ENCODE measurements at regions not wholly inside any gene's neighbourhood (a gene's known extent, or its start where the extent isn't known, plus 50 kb on each side); places are given as distances from the start of the nearest gene placed in this dataset.

- DNase-seq (ENCODE audit: low read depth, low spot score), result no peak
- H3K27ac ChIP-seq, result no peak overlapping the region
These were observed 318.0 kb upstream of the PUM3 start for GRCh38 chr9:3161912-3162311.

GRCh38 chr9:3157011-3157410 lies 313.1 kb upstream of the PUM3 start:
- H3K27ac ChIP-seq, result no peak overlapping the region
- DNase-seq (ENCODE audit: low read depth, low spot score), result no peak

GRCh38 chr9:3151672-3152576 lies 308.0 kb upstream of the PUM3 start:
- no peak for DNase-seq (ENCODE audit: low read depth, low spot score)
- no peak overlapping the region for H3K27ac ChIP-seq

GRCh38 chr9:3150074-3150473 lies 306.2 kb upstream of the PUM3 start:
- no peak for DNase-seq (ENCODE audit: low read depth, low spot score)
- H3K27ac ChIP-seq, result no peak overlapping the region

- H3K27ac ChIP-seq, result no peak overlapping the region
- DNase-seq (ENCODE audit: low read depth, low spot score), result no peak
These were observed 294.6 kb upstream of the PUM3 start for GRCh38 chr9:3138231-3139229.

GRCh38 chr9:3137347-3137695 lies 293.4 kb upstream of the PUM3 start:
- no peak overlapping the region for H3K27ac ChIP-seq
- DNase-seq (ENCODE audit: low read depth, low spot score), result no peak

- DNase-seq (ENCODE audit: low read depth, low spot score), result no peak
These were observed 292.9 kb upstream of the PUM3 start for GRCh38 chr9:3136686-3137346.

GRCh38 chr9:3136230-3136629 lies 292.3 kb upstream of the PUM3 start:
- no peak for DNase-seq (ENCODE audit: low read depth, low spot score)
- no peak overlapping the region for H3K27ac ChIP-seq

More at GRCh38 chr9:3136686-3137346, 292.9 kb upstream of the PUM3 start:
- H3K27ac ChIP-seq, result no peak overlapping the region

- no peak overlapping the region for H3K27ac ChIP-seq
- no peak for DNase-seq (ENCODE audit: low read depth, low spot score)
These were observed 283.7 kb upstream of the PUM3 start for GRCh38 chr9:3127564-3127963.

GRCh38 chr9:3125602-3126405 lies 281.9 kb upstream of the PUM3 start:
- DNase-seq (ENCODE audit: low read depth, low spot score), result no peak
- no peak overlapping the region for H3K27ac ChIP-seq

- no peak for DNase-seq (ENCODE audit: low read depth, low spot score)
- H3K27ac ChIP-seq, result no peak overlapping the region
These were observed 280.1 kb upstream of the PUM3 start for GRCh38 chr9:3124001-3124400.

- DNase-seq (ENCODE audit: low read depth, low spot score), result no peak
- H3K27ac ChIP-seq, result no peak overlapping the region
These were observed 274.2 kb upstream of the PUM3 start for GRCh38 chr9:3118081-3118480.

- no peak overlapping the region for H3K27ac ChIP-seq
- no peak for DNase-seq (ENCODE audit: low read depth, low spot score)
These were observed 255.8 kb upstream of the PUM3 start for GRCh38 chr9:3099646-3100045.

- no peak for DNase-seq (ENCODE audit: low read depth, low spot score)
- no peak overlapping the region for H3K27ac ChIP-seq
These were observed 244.3 kb upstream of the PUM3 start for GRCh38 chr9:3088219-3088618.

GRCh38 chr9:3087697-3088096 lies 243.8 kb upstream of the PUM3 start:
- no peak overlapping the region for H3K27ac ChIP-seq
- no peak for DNase-seq (ENCODE audit: low read depth, low spot score)

- no peak for DNase-seq (ENCODE audit: low read depth, low spot score)
- H3K27ac ChIP-seq, result no peak overlapping the region
These were observed 237.1 kb upstream of the PUM3 start for GRCh38 chr9:3080951-3081350.

- DNase-seq (ENCODE audit: low read depth, low spot score), result peak; percentile 27
- no peak overlapping the region for H3K27ac ChIP-seq
These were observed 230.4 kb upstream of the PUM3 start for GRCh38 chr9:3074247-3074646.

- DNase-seq (ENCODE audit: low read depth, low spot score), result no peak
- H3K27ac ChIP-seq, result no peak overlapping the region
These were observed 222.7 kb upstream of the PUM3 start for GRCh38 chr9:3066591-3066990.

- peak; percentile 12 for DNase-seq (ENCODE audit: low read depth, low spot score)
- peak overlapping the region; percentile 72 for H3K27ac ChIP-seq
These were observed 216.0 kb upstream of the PUM3 start for GRCh38 chr9:3059781-3060468.

All from epithelial cell of prostate (primary cell).